ENCODE measurements at regions not wholly inside any gene's neighbourhood (a gene's known extent, or its start where the extent isn't known, plus 50 kb on each side); places are given as distances from the start of the nearest gene placed in this dataset.

DNA sequence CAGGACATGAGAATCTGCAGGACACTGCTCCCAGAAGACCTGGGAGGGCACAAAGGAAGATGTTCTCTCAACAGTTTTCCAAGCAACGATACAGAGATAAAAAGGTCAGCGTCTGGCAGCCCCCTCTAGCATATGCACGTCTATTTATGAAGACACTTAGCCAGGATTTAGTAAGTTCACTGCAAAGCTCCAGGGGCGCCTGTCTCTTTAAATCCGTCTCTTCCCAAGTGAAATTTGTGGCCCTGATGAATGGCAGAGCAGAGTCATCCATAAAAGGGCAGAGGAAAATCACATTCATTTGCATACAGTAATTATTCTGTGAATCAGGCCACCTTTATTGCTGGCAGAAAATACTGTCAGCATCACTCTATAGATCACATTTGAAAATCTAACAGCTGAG, 390.9 kb upstream of the SMIM21 start:
- H3K27me3 ChIP-seq (replicated peaks; ENCODE audit: insufficient read depth) = no peaks in the 10 kb centered on the region
- H3K4me1 ChIP-seq (ENCODE audit: control insufficient read depth in 1 of 2, low read depth in 2 of 2) = no peaks in the 10 kb centered on the region
- ATAC-seq (ENCODE audit: insufficient number of reproducible peaks, low FRiP score, low read depth) = no peak
- no peak overlapping the region for H3K4me3 ChIP-seq
- no peak for DNase-seq (ENCODE audit: low spot score)
- TF ChIP-seq, protein P1, sequence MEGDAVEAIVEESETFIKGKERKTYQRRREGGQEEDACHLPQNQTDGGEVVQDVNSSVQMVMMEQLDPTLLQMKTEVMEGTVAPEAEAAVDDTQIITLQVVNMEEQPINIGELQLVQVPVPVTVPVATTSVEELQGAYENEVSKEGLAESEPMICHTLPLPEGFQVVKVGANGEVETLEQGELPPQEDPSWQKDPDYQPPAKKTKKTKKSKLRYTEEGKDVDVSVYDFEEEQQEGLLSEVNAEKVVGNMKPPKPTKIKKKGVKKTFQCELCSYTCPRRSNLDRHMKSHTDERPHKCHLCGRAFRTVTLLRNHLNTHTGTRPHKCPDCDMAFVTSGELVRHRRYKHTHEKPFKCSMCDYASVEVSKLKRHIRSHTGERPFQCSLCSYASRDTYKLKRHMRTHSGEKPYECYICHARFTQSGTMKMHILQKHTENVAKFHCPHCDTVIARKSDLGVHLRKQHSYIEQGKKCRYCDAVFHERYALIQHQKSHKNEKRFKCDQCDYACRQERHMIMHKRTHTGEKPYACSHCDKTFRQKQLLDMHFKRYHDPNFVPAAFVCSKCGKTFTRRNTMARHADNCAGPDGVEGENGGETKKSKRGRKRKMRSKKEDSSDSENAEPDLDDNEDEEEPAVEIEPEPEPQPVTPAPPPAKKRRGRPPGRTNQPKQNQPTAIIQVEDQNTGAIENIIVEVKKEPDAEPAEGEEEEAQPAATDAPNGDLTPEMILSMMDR (IDR thresholded peaks at IDR 0.05) = no peak
- no peak overlapping the region for H3K27ac ChIP-seq
- H3K9me3 ChIP-seq = no peaks in the 10 kb centered on the region
- H3K36me3 ChIP-seq = no peaks in the 10 kb centered on the region

DNA sequence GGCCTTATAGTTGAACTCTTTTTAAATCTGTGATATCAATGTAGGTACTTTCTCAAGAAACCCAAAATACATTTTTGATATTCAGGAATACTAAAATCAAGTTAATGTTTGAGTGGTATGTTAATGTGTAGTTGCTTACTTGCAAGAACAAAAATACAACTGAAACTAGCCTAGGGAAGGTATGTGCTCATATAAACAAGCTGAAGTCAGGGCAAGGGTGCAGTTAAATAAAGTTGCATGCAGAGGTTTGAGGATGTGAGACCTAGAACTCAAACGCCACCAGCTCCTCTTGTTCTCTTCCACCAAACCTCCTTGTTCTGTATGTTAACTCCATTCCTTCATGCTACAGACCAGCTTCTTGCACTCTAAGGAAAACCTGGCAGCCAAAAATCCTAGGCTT, 388.3 kb upstream of the SMIM21 start:
- H3K27ac ChIP-seq = no peak overlapping the region
- H3K4me1 ChIP-seq (ENCODE audit: control insufficient read depth in 1 of 2, low read depth in 2 of 2) = no peaks in the 10 kb centered on the region
- no peak overlapping the region for H3K4me3 ChIP-seq
- TF ChIP-seq, protein P1 (IDR thresholded peaks at IDR 0.05) = no peak
- ATAC-seq (ENCODE audit: insufficient number of reproducible peaks, low FRiP score, low read depth) (no peak), DNase-seq (ENCODE audit: low spot score) (no peak)
- no peaks in the 10 kb centered on the region for H3K27me3 ChIP-seq (replicated peaks; ENCODE audit: insufficient read depth)
- H3K9me3 ChIP-seq = no peaks in the 10 kb centered on the region
- H3K36me3 ChIP-seq = no peaks in the 10 kb centered on the region

DNA sequence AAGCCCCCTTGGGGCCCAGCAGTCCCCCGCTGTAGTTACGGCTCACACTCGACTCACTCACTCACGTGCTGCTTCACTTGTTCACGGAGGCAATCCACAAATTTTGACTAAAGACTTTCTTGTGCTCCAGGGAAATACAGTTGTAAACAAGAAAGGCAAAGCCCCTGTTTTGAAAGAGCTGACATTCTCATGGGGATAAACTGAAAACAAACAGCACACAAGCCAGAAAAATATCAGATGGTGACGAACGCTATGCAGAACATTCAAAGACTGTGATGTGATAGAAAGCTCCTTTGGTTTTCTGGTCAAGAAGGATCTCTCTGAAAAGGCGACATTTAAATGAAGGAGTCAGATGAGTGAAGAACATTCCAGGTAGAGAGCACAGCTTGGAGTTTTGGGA, 385.3 kb upstream of the SMIM21 start:
- no peak for DNase-seq (ENCODE audit: low spot score)
- no peak overlapping the region for H3K4me3 ChIP-seq
- H3K4me1 ChIP-seq (ENCODE audit: control insufficient read depth in 1 of 2, low read depth in 2 of 2) = no peaks in the 10 kb centered on the region
- ATAC-seq (ENCODE audit: insufficient number of reproducible peaks, low FRiP score, low read depth) = no peak
- H3K27ac ChIP-seq = no peak overlapping the region
- H3K36me3 ChIP-seq = no peaks in the 10 kb centered on the region
- TF ChIP-seq, protein P1 (IDR thresholded peaks at IDR 0.05) = no peak
- no peaks in the 10 kb centered on the region for H3K27me3 ChIP-seq (replicated peaks; ENCODE audit: insufficient read depth)
- no peaks in the 10 kb centered on the region for H3K9me3 ChIP-seq

DNA sequence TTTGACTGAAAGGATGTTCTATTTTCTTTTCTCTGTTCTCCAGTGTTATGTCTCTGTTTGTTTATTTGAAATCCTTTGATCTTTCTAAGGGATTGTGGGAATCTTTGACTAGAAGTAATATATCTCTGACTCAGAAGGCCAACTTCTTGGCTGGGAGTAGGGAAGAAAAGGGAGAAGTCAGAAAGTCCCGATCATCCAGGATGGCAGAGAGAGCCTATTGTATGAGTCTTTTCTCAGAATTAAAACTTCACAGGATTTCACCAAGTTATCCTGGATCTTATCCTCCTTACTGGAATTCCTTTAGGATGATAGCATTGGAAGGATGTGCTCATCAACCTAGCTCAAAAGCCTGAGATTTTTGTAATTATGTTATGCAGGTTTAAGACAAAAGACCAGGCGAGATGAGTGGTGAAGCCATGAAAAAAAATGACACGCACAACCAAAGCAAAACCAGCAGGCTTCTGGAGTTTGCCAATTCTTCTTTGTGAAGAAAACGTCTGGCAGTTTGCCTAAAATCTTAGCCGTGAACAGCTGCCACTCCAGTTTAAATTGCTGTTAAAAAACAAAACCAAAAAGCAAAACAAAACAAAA, 383.6 kb upstream of the SMIM21 start:
- TF ChIP-seq, protein P1 (IDR thresholded peaks at IDR 0.05) = no peak
- ATAC-seq (ENCODE audit: insufficient number of reproducible peaks, low FRiP score, low read depth) = no peak
- Histone ChIP-seq H3K27ac (no peak overlapping the region), H3K9me3 (no peaks in the 10 kb centered on the region), H3K27me3 (replicated peaks; ENCODE audit: insufficient read depth) (no peaks in the 10 kb centered on the region), H3K4me1 (ENCODE audit: control insufficient read depth in 1 of 2, low read depth in 2 of 2) (no peaks in the 10 kb centered on the region), H3K4me3 (no peak overlapping the region), H3K36me3 (no peaks in the 10 kb centered on the region)
- no peak for DNase-seq (ENCODE audit: low spot score)

DNA sequence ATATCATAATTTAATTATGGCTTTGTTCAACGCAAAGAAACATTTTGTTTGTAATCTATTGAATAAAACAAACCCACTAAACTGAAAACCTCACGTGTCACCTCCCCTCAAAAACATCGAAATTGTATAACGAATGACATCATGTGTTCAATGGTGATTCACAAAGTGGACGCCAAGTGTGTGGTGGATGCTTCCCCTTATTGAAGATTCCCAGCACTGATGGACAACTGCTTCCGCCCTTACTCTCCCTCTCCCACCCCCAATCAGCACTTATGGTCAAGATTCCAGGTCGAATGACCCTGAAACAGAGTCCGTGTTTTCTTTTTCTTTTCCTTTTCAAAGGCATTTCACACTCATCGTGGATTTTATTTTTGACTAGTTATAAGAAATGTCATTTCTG, 383.0 kb upstream of the SMIM21 start:
- H3K4me3 ChIP-seq = no peak overlapping the region
- TF ChIP-seq, protein P1 (IDR thresholded peaks at IDR 0.05) = no peak
- no peaks in the 10 kb centered on the region for H3K4me1 ChIP-seq (ENCODE audit: control insufficient read depth in 1 of 2, low read depth in 2 of 2)
- ATAC-seq (ENCODE audit: insufficient number of reproducible peaks, low FRiP score, low read depth) (no peak), DNase-seq (ENCODE audit: low spot score) (no peak)
- H3K27ac ChIP-seq = no peak overlapping the region
- H3K9me3 ChIP-seq = no peaks in the 10 kb centered on the region
- no peaks in the 10 kb centered on the region for H3K27me3 ChIP-seq (replicated peaks; ENCODE audit: insufficient read depth)
- H3K36me3 ChIP-seq = no peaks in the 10 kb centered on the region

Data from thoracic aorta (tissue), 2 donors.